Smooth muscle cell (in vitro differentiated cells): ENCODE measurements at regions not wholly inside any gene's neighbourhood (a gene's known extent, or its start where the extent isn't known, plus 50 kb on each side); places are given as distances from the start of the nearest gene placed in this dataset.

ENCODE experiments used
- DNase-seq: peaks from one replicate; lab custom pipeline; 2025; ENCODE audit not compliant: unreplicated experiment; lab: John Stamatoyannopoulos, UW
- H2AFZ ChIP-seq: fragments of 200-600 bp; sonication (generic); 2 replicates; pipeline ENCODE4 v1.6.0; 2016; ENCODE audit warnings: antibody characterized with exemption, low read depth, mild to moderate bottlenecking
- H3F3A ChIP-seq: fragments of 200-600 bp; sonication (generic); 2 replicates; pipeline ENCODE4 v1.6.0; 2017; ENCODE audit warnings: antibody characterized with exemption, low read depth
- H3K27ac ChIP-seq: fragments of 200-600 bp; sonication (generic); 2 replicates; pipeline ENCODE4 v1.5.1; 2016; ENCODE audit warnings: low read depth, mild to moderate bottlenecking
- H3K27me3 ChIP-seq: fragments of 200-600 bp; sonication (generic); 2 replicates; pipeline ENCODE4 v1.6.1; 2016; ENCODE audit warnings: low read depth, mild to moderate bottlenecking
- H3K36me3 ChIP-seq: fragments of 200-600 bp; sonication (generic); 2 replicates; pipeline ENCODE4 v1.5.1; 2016; ENCODE audit warnings: low read depth
- H3K4me1 ChIP-seq: fragments of 200-600 bp; sonication (generic); 2 replicates; pipeline ENCODE4 v1.5.1; 2016; ENCODE audit warnings: low read depth
- H3K4me2 ChIP-seq: fragments of 200-600 bp; sonication (generic); 2 replicates; pipeline ENCODE4 v1.6.0; 2016; ENCODE audit warnings: mild to moderate bottlenecking
- H3K4me3 ChIP-seq: fragments of 200-600 bp; sonication (generic); 2 replicates; pipeline ENCODE4 v1.5.1; 2016; ENCODE audit warnings: mild to moderate bottlenecking
- H3K79me2 ChIP-seq: fragments of 200-600 bp; sonication (generic); 2 replicates; pipeline ENCODE4 v1.6.0; 2016; ENCODE audit warnings: low read depth, mild to moderate bottlenecking
- H3K9ac ChIP-seq: fragments of 200-600 bp; sonication (generic); 2 replicates; pipeline ENCODE4 v1.6.0; 2016; ENCODE audit warnings: low read depth
- H3K9me3 ChIP-seq: fragments of 200-600 bp; sonication (generic); replicated peaks from 2 replicates; pipeline ENCODE4 v1.5.1; 2016; ENCODE audit warnings: low read depth
- H4K20me1 ChIP-seq: fragments of 200-600 bp; sonication (generic); 2 replicates; pipeline ENCODE4 v1.6.0; 2016; ENCODE audit warnings: low read depth
- CTCF ChIP-seq: fragments of 200-600 bp; sonication (generic); IDR thresholded peaks from 2 replicates; pipeline ENCODE4 v1.5.1; 2017; ENCODE audit warnings: borderline replicate concordance, mild to moderate bottlenecking, antibody characterized with exemption; ENCODE audit not compliant: insufficient read depth, poor library complexity, severe bottlenecking
- WGBS: methylation state at CpG from one replicate; pipeline ENCODE4 v1.1.7; 2016; ENCODE audit warnings: low lambda C conversion rate; 5-methylcytosine and 5-hydroxymethylcytosine counted together

- H3K27me3 ChIP-seq, result no peaks in the 10 kb centered on the region
- no peaks in the 10 kb centered on the region for H3K9me3 ChIP-seq
- no peak for TF ChIP-seq CTCF
- WGBS, result 89% methylated on average over 3 of the region's 3 CpGs
- H3K36me3 ChIP-seq, result no peaks in the 10 kb centered on the region
- no peaks in the 10 kb centered on the region for H3F3A ChIP-seq
- no peak overlapping the region for H3K9ac ChIP-seq
- H3K4me3 ChIP-seq, result no peak overlapping the region
- no peak overlapping the region for H3K4me2 ChIP-seq
- no peak overlapping the region for H3K27ac ChIP-seq
- H2AFZ ChIP-seq, result no peak overlapping the region
- H3K4me1 ChIP-seq, result no peaks in the 10 kb centered on the region
- no peak for DNase-seq
- H4K20me1 ChIP-seq, result no peaks in the 10 kb centered on the region
- H3K79me2 ChIP-seq, result no peaks in the 10 kb centered on the region
These were observed 801.4 kb downstream of the BCKDHB start for GRCh38 chr6:80907831-80908230.

DNA sequence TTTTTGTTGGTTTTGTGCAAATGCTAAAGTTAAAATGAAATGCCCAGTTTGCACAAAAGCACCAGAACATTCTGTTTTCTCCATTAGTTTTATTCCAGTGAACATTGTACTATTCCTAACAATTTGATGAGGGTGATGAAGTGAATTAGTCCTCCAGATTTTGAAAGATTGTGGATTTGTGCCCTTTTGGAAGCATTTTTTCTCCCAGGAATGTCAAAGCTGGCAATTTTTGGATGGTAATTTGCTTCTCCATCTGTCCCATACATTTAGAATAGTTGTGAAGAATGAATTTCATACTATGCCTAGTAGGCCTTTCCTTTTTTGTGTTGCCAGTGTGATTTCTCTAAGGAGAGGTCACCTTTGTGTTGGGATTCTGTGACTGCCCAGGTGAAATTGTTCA is 797.2 kb downstream of the BCKDHB start:
- no peaks in the 10 kb centered on the region for H3F3A ChIP-seq
- no peaks in the 10 kb centered on the region for H3K79me2 ChIP-seq
- H3K27me3 ChIP-seq, result no peaks in the 10 kb centered on the region
- H3K27ac ChIP-seq, result no peak overlapping the region
- no peak for TF ChIP-seq CTCF
- H3K9me3 ChIP-seq, result no peaks in the 10 kb centered on the region
- no peaks in the 10 kb centered on the region for H3K36me3 ChIP-seq
- H4K20me1 ChIP-seq, result no peaks in the 10 kb centered on the region
- H3K4me3 ChIP-seq, result no peak overlapping the region
- H3K9ac ChIP-seq, result no peak overlapping the region
- H3K4me1 ChIP-seq, result no peaks in the 10 kb centered on the region
- H2AFZ ChIP-seq, result no peak overlapping the region
- H3K4me2 ChIP-seq, result no peak overlapping the region
- DNase-seq, result no peak

- Histone ChIP-seq H3K9me3 (no peaks in the 10 kb centered on the region), H3K4me1 (no peaks in the 10 kb centered on the region), H3K9ac (no peak overlapping the region), H3K36me3 (no peaks in the 10 kb centered on the region), H3F3A (no peaks in the 10 kb centered on the region), H2AFZ (no peak overlapping the region), H3K4me3 (no peak overlapping the region), H3K4me2 (no peak overlapping the region), H3K27ac (no peak overlapping the region), H4K20me1 (no peaks in the 10 kb centered on the region), H3K79me2 (no peaks in the 10 kb centered on the region), H3K27me3 (no peaks in the 10 kb centered on the region)
- 81% methylated on average over 2 of the region's 2 CpGs for WGBS
- DNase-seq, result no peak
- no peak for TF ChIP-seq CTCF
These were observed 780.0 kb downstream of the BCKDHB start for GRCh38 chr6:80886475-80886874.

DNA sequence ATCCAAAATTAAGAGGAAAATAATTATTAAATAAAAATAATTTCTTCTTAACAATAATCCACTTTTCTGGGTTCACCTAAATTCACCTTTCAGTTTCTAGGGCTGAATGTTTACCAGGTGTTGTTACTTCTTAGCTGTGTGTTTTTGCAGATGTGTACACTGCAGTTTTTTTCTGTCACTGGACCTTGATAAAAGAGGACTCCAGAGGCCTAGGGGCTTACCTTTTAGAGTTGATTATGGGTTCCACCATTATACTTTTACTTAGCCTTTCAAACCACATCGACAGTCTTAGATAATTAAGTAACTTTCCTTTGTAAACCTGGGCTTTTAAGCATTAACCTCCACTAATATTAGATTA is 766.5 kb downstream of the BCKDHB start:
- Histone ChIP-seq H4K20me1 (no peaks in the 10 kb centered on the region), H3K4me2 (no peak overlapping the region), H3K27ac (no peak overlapping the region), H2AFZ (no peak overlapping the region), H3K4me1 (no peaks in the 10 kb centered on the region), H3K27me3 (no peaks in the 10 kb centered on the region), H3K79me2 (no peaks in the 10 kb centered on the region), H3K9ac (no peak overlapping the region), H3K4me3 (no peak overlapping the region), H3K36me3 (no peaks in the 10 kb centered on the region), H3F3A (no peaks in the 10 kb centered on the region), H3K9me3 (no peaks in the 10 kb centered on the region)
- WGBS, result 83% methylated on average over 1 of the region's 1 CpG
- no peak for DNase-seq
- TF ChIP-seq CTCF, result no peak
